ENCODE measurements at regions not wholly inside any gene's neighbourhood (a gene's known extent, or its start where the extent isn't known, plus 50 kb on each side); places are given as distances from the start of the nearest gene placed in this dataset.

DNA sequence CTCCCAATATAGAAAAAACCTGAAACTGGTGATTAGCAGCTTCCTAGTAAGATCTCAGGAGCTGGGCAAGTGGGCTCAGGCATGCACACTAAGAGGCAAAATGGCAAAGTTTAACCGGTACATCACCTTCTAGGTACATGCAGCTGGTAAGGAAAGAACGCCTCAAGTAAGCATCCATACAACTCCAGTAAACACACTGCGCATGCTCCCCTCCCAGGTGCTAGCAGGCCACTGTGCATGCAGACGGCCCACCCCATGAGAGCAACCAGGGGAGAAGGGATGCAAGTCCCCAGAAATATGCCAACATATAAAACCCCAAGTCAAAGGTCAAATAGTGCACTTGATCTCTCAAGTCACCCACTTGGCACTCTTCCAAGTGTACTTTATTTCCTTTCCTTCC is 228.6 kb upstream of the KIF2A start:
- no peaks in the 10 kb centered on the region for H3K36me3 ChIP-seq (ENCODE audit: low read depth, missing control alignments)
- H3K27ac ChIP-seq: no peak overlapping the region
- H3K4me3 ChIP-seq: no peak overlapping the region
- 91 to 95% methylated on average over 4 of the region's 4 CpGs for WGBS, 2 donors
- H3K27me3 ChIP-seq: no peaks in the 10 kb centered on the region
- no peak for DNase-seq
- TF ChIP-seq, protein P1, sequence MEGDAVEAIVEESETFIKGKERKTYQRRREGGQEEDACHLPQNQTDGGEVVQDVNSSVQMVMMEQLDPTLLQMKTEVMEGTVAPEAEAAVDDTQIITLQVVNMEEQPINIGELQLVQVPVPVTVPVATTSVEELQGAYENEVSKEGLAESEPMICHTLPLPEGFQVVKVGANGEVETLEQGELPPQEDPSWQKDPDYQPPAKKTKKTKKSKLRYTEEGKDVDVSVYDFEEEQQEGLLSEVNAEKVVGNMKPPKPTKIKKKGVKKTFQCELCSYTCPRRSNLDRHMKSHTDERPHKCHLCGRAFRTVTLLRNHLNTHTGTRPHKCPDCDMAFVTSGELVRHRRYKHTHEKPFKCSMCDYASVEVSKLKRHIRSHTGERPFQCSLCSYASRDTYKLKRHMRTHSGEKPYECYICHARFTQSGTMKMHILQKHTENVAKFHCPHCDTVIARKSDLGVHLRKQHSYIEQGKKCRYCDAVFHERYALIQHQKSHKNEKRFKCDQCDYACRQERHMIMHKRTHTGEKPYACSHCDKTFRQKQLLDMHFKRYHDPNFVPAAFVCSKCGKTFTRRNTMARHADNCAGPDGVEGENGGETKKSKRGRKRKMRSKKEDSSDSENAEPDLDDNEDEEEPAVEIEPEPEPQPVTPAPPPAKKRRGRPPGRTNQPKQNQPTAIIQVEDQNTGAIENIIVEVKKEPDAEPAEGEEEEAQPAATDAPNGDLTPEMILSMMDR (IDR thresholded peaks at IDR 0.05): no peak
- no peak for TF ChIP-seq POLR2A (IDR thresholded peaks at IDR 0.05)
- no peaks in the 10 kb centered on the region for H3K9me3 ChIP-seq
- H3K4me1 ChIP-seq: no peaks in the 10 kb centered on the region
- intact Hi-C loops (cut with DNase I; ENCODE audit: low total_unique reads): no loop called here

DNA sequence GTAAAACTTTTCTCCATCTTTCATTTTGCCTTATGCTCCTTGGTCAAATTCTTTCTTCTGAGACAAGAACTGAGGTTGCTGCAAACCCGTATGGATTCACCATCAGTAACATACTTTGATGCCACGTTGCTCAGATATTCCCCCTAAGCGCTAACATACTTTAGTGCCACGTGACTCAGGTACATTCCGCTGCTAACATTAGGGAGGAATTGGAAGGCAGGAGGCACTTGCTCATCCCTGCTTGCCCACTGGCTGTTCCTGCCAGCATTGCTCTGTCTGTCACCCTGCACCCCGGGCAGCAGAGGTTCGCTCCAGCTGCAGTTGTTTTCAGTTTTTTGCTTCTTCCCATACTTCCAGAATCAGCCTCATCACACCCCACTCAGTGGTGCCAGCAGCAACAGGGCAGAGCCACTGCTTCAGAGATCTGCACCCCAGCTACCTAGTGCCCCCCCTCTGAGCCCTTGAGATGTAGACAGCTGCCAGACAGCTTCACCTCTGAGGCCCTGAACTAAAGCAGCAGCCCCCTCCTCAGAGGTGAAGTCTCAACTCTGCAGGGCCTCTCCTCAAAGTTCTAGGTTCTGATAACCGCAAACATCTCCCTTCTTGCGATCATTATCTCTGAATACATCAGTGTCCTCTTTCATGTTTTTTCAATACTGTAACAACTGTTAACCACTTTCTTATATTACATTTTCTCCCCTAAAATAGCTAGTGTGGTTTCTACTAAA is 228.0 kb upstream of the KIF2A start:
- Histone ChIP-seq H3K4me3 (no peak overlapping the region), H3K27me3 (no peaks in the 10 kb centered on the region), H3K27ac (no peak overlapping the region), H3K36me3 (ENCODE audit: low read depth, missing control alignments) (no peaks in the 10 kb centered on the region), H3K4me1 (no peaks in the 10 kb centered on the region), H3K9me3 (no peaks in the 10 kb centered on the region)
- TF ChIP-seq, protein P1 (IDR thresholded peaks at IDR 0.05): no peak
- TF ChIP-seq POLR2A (IDR thresholded peaks at IDR 0.05): no peak
- intact Hi-C loops (cut with DNase I; ENCODE audit: low total_unique reads): no loop called here
- WGBS, 2 donors: 76 to 80% methylated on average over 9 of the region's 9 CpGs
- no peak for DNase-seq

DNA sequence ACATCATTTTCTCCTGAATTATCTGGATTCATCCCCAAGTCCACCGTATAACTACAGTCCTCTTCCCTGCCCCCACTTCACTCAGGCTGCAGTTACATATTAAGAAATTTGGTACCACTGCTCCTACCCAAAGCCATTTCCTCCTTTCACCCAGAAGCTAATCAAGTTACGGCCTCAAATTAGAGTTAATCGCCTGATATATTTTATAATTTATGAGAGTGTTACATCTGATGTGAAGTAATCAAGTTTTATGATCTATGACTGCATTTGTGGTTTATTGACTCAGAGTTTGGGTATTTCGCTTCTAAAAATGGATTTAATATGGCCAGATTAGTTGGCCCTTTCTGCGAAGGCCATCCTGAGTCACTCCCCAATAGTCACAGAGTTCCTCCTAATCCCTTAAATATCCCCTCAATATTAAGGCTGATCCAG is 223.6 kb upstream of the KIF2A start:
- Histone ChIP-seq H3K4me3 (no peak overlapping the region), H3K4me1 (no peaks in the 10 kb centered on the region), H3K27me3 (no peaks in the 10 kb centered on the region), H3K36me3 (ENCODE audit: low read depth, missing control alignments) (no peaks in the 10 kb centered on the region), H3K27ac (no peak overlapping the region), H3K9me3 (no peaks in the 10 kb centered on the region)
- intact Hi-C loops (cut with DNase I; ENCODE audit: low total_unique reads): no loop called here
- WGBS, 2 donors: 81 to 87% methylated on average over 5 of the region's 5 CpGs
- no peak for TF ChIP-seq POLR2A (IDR thresholded peaks at IDR 0.05)
- TF ChIP-seq, protein P1 (IDR thresholded peaks at IDR 0.05): no peak
- DNase-seq: no peak

DNA sequence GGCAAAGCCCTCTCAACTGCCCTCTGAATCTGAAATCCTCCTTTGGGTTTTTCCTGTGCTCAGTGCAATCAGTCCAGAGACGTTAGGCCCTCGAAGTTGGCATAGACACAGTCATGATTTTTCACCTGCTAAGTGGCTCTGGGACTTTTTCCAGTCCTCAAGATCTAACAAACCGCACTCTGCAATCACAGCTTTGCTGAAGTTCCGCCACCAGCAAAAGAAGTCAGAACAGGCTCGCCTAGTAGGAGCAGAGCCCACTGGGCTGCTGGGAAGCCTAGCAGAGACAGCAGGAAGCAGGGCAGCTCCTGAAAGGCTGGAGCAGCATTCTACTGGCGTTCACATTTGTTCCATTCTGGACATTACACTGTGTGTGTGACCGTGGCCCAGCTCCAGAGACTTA is 222.8 kb upstream of the KIF2A start:
- H3K36me3 ChIP-seq (ENCODE audit: low read depth, missing control alignments): no peaks in the 10 kb centered on the region
- intact Hi-C loops (cut with DNase I; ENCODE audit: low total_unique reads): no loop called here
- no peaks in the 10 kb centered on the region for H3K9me3 ChIP-seq
- 84 to 86% methylated on average over 7 of the region's 7 CpGs for WGBS, 2 donors
- H3K27ac ChIP-seq: no peak overlapping the region
- H3K4me1 ChIP-seq: no peaks in the 10 kb centered on the region
- DNase-seq: no peak
- H3K27me3 ChIP-seq: no peaks in the 10 kb centered on the region
- TF ChIP-seq, protein P1 (IDR thresholded peaks at IDR 0.05): no peak
- TF ChIP-seq POLR2A (IDR thresholded peaks at IDR 0.05): no peak
- no peak overlapping the region for H3K4me3 ChIP-seq

DNA sequence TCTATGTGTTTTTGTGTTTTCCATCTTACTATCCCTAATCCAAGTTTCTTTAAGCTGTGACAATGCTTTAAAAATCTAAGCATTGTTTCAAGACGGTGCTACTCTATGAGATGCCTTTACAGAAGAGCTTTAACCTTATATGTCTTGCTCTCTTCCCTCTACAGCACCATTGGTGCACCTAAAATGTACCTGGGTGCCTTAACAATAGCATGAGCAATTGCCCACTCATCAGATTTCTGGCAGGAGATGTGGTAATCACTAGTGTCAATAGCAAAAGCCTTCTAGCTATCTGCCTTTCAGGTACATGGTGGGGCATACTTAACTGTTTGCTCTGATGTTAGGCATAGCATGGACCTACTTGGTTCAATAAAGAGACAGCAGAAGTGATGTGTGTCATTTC is 222.3 kb upstream of the KIF2A start:
- Histone ChIP-seq H3K9me3 (no peaks in the 10 kb centered on the region), H3K4me1 (no peaks in the 10 kb centered on the region), H3K27me3 (no peaks in the 10 kb centered on the region), H3K36me3 (ENCODE audit: low read depth, missing control alignments) (no peaks in the 10 kb centered on the region), H3K4me3 (no peak overlapping the region), H3K27ac (no peak overlapping the region)
- DNase-seq: no peak
- TF ChIP-seq, protein P1 (IDR thresholded peaks at IDR 0.05): no peak
- no peak for TF ChIP-seq POLR2A (IDR thresholded peaks at IDR 0.05)
- intact Hi-C loops (cut with DNase I; ENCODE audit: low total_unique reads): no loop called here
- 87 to 91% methylated on average over 1 of the region's 1 CpG for WGBS, 2 donors

Data from testis (tissue), 2 donors.